G401 (cell line): ENCODE measurements at regions not wholly inside any gene's neighbourhood (a gene's known extent, or its start where the extent isn't known, plus 50 kb on each side); places are given as distances from the start of the nearest gene placed in this dataset.

Experiments used
- DNase-seq: peaks from one replicate; pipeline ENCODE4 v3.0.0-alpha.2; 2015; ENCODE audit warnings: low spot score
- in situ Hi-C: cut with HindIII; loops from 2 replicates; pipeline ENCODE4 v1.10.0; 2016; ENCODE audit warnings: low sequenced_read_pairs, mixed read lengths

DNA sequence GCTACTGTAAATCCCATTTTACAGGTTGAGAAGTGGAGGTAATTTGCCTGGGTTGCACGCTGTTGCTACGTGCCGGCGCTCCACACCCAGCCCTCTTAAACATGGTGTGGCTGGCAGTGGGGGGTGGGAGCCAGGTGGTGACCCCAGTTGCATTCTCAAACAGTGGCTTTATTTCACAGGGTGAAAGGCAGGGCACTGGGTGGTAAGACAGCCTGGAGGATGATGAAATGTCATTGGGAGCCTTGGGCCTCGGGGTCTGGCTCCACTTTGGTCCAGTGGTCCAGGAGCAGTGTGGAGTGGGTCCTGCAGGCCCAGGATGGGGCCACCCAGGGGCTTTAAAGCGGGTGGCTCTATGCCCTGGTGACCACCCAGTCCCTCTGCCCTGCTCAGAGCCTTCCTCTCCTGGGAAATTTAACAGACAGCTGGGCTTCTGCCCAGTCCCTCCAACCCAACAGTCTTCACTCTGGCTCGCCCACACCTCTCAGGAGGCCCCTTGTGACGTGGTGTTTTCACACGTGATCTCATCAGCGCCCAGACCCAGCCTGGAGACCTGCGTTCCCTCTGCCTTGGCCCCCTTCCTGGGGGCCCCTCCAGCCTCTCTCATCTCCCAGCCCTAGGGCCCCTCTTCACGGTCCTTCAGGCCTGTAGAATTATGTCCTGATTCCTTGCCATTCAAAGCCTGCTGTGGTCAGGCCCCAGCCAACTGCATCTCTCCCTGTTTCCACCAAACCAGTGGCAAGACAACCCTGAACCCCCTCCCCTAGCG lies 92.5 kb downstream of the INHBB start:
- no peak for DNase-seq
- in situ Hi-C loops, result no loop called here

DNA sequence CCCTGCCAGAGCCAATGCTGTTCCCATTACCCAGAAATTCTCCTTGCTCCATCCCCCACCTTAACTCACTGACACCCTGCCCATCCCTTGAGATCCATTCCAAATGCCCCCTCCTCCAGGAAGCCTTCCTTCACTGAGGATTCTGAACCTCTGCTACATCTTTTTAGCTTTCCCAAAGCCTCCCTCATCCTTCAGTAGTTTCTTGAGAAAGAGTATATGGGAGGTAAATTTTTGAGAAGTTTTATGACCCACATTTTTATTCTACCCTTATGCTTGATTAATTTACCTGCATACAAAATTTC lies 93.1 kb downstream of the INHBB start:
- in situ Hi-C loops, result no loop called here
- no peak for DNase-seq

DNA sequence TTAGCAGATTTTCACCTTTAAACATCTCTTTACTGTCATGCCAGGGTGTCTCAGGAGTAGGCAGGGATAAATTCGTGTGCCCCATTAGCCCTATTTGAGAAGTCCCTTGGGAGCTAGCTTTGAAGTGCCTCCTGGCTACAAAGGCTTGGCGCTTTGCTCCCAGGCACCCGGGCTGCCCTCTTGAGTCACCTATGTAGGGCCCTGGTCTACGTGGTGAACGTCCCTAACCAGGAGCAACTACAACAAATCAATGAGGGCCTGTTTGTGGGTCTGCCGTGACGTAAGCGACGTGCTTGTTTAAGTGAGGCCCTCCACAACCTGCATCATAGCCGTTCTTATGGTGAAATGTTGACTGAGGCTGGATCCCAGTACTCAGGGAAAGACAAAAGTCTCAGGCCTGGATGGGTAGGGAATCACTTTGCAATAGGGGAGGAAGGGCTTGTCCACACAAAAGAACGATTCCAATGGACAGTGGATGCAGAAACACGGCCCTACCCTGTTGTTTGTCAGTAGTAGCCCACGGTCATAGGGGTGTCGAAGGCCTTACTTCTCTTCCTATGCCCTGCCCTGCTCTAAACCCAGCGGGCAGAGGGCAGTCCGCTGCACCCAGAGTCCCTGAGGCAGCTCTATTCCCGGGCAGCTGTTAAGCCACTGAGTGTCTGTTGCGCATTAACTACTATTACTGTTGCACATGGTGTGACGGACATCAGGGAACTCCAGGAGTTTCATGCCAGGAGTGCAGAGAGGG lies 93.9 kb downstream of the INHBB start:
- DNase-seq, result no peak
- in situ Hi-C loops, result no loop called here

DNA sequence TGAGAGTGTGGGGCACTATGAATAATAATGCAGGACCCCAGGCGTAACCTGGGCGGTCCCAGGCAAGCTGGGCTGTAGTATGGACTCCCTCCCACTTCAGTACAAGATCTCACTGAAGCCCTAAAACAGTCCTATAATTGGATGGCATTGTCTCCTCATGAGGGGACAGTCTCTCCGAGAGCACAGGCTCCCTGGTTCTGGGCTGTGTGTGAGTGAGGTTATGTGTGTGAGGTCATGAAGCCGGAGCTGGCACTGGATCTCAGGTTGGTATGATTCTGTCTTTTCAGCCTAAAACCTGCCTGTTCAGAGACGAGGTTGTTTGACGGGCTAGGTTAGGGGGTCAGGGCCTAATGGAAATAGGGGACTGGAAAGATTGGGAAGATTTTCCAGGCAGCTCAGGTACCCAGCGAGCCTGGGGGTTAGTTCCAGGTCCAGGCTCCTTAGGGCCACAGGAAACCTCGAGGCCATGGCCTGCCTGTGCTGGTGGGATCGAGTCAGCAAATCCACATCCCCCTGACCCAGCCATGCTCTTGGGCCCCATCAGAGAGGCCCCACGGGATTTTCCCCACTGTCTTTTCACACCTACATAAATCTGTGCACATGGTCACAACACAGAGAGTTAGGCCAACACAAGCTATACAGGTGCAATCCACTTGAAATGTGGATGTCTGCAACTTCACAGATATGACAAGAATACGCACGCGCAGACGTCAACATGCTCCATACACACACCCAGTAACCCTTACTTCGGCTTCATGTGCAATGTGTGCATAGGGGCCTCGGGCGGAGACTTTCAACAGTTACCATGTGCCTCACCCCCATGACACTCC lies 94.8 kb downstream of the INHBB start:
- DNase-seq, result no peak
- in situ Hi-C loops, result no loop called here

DNA sequence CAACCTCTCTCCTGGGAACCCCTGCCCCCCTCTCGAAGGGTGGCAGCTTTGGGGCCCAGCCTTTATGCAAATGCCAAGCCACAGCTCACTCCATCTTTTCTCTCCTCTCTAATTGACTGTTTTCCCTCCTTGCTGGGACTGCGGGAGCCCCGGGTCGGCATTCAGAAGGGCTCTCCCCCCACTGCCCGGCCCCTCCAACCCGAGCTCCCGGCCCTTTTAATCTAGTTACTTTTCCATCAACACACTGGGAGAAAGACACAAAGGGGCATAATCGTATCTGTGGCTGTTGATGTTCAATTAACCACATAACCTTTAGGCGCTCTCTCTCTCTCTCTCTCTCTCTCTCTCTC lies 95.4 kb downstream of the INHBB start:
- in situ Hi-C loops, result no loop called here
- DNase-seq, result no peak

DNA sequence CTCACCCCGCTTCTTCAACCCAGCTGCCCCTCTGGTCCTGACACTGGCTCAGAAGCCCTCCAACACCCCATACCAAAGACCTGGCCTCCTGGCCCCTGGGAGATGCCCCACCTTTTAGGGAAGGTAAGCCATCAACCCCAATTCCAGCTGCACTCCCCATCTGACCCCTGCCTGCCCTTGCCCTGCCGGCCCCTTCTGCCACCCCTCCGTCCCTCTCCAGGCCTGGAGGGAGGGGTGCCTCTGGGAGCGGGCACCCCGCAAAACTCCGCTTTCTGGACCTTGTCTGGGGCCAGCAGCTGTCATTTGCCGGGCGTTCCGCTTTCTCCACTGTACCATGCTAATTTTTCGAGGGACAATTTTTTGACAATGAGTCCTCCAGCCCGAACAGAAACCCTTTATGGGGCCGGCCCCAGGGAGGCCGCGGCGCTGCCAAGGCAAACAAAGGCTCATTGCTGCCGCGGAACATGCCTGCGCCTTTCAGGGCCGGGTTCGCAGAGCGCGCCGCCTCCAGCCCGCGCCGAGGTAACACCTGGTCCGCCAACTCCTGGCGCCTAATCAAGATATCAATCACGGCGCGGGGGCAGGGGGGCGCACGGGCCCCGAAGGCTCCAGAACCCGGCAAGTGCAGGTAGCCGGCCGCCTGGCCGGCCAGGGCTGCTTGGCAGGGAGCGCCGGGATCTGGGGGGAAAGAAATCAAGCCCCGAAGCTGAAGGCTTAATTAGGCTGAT lies 96.0 kb downstream of the INHBB start:
- in situ Hi-C loops, result no loop called here
- DNase-seq, result peak; percentile 15

DNA sequence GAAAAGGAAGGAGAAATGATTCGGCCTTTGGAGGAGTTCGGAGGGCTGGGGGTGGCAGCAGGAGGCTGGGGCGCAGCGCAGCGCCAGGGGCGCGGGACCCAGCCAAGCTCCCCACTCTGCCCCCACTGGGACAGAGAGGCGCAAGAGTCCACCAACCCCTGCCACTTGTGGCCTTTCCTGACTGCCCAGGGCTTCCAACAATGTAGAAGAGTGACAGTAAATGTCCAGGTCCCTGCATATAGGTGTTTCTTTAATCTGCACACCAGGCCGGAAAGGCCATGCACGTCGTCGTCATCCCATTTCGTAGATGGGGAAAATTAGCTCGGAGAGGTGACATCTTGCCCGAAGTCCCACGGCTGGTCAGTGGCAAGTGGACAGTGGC lies 96.6 kb downstream of the INHBB start:
- in situ Hi-C loops, result no loop called here
- DNase-seq, result no peak

DNA sequence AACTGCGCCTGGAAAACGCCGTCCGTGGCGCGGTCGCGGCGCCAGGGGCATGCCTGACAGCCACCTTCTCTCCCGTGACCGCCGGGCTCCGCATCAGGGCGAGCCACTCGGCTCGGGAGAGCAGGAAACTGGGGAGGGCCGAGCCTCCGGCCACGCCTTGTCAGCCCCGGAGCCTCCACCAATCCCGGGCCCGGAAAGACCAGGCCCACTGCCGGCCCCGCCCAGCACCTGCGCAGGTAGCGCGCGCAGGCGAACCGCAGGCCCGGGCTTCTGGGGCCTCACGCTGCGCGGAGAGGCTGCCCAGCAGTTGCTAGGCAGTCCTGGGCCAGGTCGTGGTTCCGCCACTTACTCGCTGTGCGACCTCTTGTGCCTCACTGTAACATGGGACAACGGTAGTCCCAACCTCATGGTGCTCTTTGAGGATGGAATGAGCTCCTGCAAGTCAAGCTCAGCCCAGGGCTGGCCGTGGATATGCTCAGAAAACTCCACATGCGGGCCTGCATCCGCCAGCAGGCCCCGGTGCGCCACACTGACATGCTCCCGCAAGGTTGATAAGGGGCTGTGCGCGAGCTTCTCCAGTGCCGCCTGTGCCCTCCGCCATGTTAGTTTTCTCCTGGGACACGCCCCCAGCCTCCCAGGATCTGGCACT lies 97.1 kb downstream of the INHBB start:
- in situ Hi-C loops, result no loop called here
- DNase-seq, result no peak

DNA sequence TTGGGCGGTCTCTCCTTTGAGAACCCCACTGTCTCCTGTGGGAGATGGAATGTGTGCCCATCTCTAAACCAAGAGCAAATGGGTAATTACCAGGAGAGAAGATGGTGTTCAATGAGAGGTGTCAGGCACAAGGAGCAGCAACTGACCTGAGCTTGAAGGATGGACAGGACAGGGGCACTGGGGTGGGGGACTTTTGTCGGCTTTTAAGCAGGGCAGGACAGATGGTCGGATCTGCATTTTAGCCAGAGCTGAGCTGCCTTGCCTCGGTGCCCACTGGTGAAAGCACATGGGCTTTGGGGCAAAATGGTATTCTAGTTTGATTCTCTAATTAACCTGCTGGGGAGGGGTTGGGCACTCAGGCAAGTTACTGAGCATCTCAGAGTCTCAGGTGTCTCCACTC lies 98.0 kb downstream of the INHBB start:
- in situ Hi-C loops, result no loop called here
- DNase-seq, result no peak

DNA sequence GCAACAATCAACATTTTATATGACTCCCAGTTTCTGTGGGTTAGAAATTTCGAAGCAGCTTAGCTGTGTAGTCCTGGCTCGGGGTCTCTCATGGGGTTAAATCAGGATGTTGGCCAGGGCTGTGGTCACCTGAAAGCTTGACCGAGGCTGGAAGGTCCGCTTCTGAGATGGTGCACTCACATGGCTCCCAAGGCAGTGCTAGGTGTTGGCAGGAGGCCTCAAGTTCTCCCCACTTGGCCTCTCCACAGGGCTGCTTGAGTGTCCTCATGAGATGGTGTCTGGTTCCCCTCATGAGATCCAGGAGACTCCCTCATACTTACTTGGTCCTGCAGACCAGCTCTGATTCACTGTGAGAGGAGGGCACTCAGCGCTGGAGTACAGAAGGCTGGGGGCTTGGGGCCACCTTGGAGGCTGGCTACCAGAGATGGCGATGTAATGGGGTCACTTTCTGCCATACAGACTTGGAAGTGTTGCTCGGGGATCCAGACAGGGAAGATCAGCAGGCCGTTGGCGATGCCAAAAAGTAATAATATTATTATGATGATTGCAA lies 98.8 kb downstream of the INHBB start:
- DNase-seq, result no peak
- in situ Hi-C loops, result no loop called here

DNA sequence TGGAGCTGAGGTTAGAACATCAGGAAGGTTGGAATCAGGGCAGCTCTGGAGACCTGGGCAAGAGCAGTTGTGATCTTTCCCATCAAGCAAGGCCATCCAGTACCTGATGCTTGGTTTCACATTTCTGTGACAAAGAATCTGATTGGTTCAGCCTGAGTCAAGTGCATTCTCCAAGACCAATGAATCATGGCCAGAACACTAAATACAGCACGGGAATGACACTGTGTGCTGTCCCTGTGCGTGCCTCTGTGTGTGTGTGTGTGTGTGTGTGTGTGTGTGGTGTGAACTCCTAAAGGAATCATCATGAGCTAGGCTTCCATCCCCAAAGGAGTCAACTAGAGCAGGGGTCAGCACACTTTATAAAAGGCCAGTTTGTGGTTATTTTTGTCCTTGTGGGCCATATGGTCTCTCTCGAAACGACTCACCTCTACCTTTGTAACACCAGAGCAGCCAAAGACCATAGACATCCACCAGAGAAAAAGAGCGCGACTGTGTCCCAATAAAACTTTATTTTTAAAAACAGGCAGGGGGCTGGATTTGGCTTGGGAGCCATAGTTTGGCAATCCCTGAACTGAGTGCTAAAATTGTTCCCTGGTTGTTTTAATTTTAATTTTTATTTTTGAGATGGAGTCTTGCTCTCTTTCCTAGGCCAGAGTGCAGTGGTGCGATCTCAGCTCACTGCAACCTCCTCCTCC lies 99.7 kb downstream of the INHBB start:
- in situ Hi-C loops, result no loop called here
- DNase-seq, result no peak

DNA sequence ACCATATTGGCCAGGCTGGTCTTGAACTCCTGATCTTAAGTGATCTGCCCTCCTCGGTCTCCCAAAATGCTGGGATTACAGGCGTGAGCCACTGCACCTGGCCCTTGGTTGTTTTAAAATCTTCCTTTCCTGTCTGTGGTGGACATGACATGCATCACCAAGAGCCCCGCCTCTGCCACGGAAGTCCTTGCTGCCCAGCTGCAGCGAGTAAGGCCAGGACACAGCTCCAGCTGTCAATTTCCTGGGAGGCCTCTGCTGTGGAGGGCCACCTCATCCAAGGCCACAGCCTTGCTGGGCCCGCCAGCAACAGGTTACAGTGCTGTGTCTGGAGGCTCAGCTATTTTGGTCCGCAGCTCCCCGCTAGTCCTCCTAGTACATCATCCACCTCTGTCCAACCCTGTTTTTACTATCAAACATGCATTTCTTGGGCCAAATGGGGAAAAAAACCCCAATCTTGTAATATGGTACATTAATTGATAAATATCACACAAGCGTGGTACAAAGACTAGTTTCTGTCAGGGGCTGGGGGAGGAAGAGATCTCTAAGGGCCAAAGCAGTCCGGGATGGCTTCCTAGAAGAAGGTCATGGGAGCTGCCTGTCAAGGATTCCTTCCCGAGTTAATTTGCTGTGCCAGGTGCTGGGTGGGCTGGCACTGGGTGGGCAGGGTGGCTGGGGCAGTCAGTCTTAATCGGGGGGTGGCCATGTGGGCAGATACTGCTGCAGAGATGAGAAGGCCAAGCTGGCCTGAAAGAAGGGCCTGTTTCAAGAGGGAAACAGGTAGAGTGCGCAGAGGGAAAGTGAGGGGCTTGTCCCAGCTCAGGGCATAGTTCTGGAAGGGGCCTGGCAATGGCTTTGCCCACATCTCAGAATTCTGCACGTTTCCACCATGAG lies 100.5 kb downstream of the INHBB start:
- in situ Hi-C loops, result no loop called here

DNA sequence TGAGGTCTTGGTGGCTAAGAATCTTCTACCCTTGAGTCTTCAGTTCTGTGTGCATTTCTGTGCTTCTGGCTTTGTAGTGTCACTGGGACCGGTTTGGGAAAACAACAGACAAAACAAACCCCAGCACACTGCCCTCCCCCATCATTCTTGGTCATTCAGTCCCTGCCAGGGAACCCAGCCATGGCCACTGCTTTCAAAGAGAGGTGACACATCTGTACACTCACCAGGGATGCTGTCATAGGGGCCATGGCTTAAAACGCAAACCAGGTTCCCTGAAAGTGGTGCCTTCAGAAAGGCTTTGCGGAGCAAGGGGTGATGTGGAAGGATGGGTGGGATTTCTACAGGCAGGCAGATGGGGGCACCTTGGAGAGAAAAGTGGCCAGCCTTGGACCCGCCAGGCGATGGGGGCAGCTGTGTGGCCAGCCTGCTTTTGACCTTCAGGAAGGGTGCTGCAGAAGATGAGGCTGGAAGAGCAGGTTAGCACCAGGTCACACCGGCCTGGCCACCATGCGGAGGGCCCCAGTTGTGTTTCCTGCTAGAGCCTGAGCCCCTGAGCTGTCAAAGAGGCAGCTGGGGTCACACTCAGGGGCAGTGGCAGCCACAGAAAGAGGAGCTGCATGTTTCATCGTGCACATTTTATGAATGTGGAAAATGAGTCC lies 101.3 kb downstream of the INHBB start:
- in situ Hi-C loops, result no loop called here
- DNase-seq, result no peak

More for the DNA sequence above, 100.5 kb downstream of the INHBB start:
- DNase-seq, result no peak

DNA sequence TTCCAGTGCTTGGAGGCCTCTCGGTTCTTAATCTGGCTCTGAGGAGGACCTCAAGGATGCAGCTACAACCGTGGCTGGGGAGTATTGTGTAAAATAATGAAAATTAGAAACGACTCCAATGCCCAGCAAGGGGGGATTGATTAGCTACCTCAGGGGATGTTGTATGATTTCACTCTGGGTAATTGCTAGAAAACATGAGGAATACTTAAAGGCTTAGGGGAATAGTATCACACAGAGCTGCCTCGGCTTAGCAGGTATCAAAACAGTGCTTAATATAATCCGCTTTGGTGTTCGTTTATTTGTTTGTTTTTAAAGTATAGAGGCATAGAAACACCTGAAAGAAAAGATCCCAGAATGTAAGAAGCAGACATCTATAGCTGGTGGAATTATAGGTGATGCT lies 102.5 kb downstream of the INHBB start:
- no peak for DNase-seq
- in situ Hi-C loops, result no loop called here

DNA sequence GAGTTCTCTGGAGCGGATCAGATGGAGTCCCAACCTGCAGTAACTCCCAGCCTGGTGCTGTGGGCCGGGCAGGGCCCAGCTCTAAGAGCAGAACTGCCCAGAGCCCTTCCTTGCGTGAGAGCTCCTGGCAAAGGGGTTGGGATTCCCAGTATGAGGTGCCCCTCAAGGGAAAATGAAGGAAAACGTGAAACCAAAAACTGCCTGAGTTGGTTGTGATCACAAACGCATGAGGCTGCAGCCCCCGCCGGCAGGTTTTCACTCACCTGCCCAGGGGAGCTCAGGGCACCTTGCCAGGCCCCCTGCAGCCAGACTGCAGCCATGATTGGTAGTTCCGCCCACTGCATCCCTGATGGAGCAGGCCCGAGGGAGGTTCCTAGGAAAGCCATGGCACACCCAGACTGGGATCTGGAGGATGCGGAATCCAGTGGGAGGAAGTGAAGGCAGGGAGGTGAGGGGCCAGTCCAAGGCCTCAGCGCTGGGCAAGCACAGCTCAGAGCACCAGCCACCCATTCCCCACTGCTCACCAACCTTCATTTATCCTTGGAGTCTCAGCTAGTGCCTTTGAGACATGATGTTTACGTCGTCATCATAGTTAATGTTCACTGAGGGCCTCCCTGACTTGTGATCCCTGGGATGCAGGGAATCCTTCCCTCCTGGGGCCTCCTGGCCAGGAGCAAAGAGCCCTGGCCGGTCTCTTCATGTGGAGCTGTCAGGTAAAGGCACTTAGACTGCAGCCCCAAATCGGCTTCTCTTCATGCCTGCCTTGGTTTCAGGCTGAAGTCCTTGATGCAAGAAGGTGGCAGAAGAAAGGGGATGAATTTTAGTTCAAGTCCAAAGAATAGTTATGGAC lies 103.2 kb downstream of the INHBB start:
- in situ Hi-C loops, result no loop called here
- no peak for DNase-seq

DNA sequence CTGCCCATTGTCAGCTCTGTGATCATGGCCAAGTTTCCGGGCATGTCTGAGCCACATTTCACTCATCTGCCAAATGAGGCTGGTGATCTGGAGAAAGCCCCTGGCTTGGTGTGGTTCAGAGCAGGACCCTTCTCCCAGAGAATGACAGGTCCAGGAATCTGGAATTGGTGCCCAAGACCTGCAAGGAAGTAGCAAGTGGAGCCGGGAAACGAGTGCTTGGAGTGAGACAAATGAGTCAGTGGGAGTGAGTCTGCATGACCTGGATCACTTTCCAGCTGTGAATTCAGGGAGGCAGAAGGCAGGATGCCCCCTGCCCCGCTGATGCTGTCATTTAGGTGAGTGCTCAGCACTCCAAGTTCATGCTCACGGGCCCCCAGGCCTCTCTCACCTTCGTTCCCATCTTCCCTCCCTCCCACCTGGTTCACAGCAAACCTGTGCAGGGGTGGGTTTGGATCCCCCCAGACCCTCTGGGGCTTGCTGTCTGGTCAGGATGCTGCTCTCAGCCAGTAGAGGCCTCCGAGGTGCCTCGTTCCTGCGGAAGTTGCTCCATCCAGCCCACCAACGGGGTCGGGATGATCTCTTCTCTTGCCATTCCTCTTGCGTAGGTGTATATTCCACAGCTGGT lies 104.4 kb downstream of the INHBB start:
- in situ Hi-C loops, result no loop called here
- no peak for DNase-seq
